ENCODE measurements at regions not wholly inside any gene's neighbourhood (a gene's known extent, or its start where the extent isn't known, plus 50 kb on each side); places are given as distances from the start of the nearest gene placed in this dataset.

DNA sequence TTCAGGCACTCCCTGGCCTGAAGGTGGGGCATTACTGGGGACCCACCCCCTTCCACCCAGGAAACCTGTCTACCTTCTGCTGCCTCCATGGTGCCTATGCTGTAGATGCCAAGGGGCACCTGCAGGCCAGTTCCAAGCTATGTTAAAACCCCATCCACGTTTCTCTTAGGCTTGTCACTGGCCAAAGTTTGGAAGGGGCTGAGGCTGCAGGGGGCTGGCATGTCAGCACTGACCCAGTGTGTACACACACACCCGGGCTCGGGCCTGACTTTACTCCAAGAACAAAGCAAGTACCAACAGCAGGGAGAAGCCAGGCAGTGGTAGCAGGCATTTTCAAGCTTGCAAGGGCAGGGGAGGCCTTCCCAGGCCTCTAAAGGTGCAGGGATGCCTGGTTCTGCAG, 53.8 kb upstream of the PCDH15 start:
- no peak for TF ChIP-seq EZH2 (IDR thresholded peaks at IDR 0.05; ENCODE audit: low read depth)
- TF ChIP-seq, protein P1, sequence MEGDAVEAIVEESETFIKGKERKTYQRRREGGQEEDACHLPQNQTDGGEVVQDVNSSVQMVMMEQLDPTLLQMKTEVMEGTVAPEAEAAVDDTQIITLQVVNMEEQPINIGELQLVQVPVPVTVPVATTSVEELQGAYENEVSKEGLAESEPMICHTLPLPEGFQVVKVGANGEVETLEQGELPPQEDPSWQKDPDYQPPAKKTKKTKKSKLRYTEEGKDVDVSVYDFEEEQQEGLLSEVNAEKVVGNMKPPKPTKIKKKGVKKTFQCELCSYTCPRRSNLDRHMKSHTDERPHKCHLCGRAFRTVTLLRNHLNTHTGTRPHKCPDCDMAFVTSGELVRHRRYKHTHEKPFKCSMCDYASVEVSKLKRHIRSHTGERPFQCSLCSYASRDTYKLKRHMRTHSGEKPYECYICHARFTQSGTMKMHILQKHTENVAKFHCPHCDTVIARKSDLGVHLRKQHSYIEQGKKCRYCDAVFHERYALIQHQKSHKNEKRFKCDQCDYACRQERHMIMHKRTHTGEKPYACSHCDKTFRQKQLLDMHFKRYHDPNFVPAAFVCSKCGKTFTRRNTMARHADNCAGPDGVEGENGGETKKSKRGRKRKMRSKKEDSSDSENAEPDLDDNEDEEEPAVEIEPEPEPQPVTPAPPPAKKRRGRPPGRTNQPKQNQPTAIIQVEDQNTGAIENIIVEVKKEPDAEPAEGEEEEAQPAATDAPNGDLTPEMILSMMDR (conservative IDR thresholded peaks at IDR 0.05), result no peak
